ENCODE measurements at regions not wholly inside any gene's neighbourhood (a gene's known extent, or its start where the extent isn't known, plus 50 kb on each side); places are given as distances from the start of the nearest gene placed in this dataset.

DNA sequence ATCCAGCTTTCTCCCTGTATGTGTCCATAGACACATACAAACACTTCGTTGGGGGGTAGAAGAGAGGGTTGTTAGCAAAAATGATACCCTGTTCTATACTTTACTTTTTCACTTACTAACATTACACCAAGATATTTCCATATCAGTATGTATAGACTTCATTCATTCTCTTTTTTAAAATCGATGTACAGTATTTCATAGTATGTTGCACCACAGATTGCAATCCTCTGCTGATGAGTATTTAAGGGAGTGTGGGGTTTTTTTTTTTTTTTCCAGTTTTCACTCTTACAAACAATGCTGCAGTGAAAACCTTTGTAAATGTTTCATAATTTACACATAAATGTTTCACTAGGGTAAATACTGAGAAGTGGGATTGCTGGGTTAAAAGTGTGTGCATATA is 402.3 kb downstream of the LRATD1 start:
- no peaks in the 10 kb centered on the region for H3K36me3 ChIP-seq (ENCODE audit: insufficient read depth, low read length)
- no peaks in the 10 kb centered on the region for H3K4me1 ChIP-seq (ENCODE audit: insufficient read depth, low read length, severe bottlenecking)
- H3K79me2 ChIP-seq (ENCODE audit: insufficient read depth, low read length) = no peaks in the 10 kb centered on the region
- H4K20me1 ChIP-seq (ENCODE audit: insufficient read depth, low read length) = no peaks in the 10 kb centered on the region
- no peak overlapping the region for H3K4me2 ChIP-seq (ENCODE audit: low read length)
- H3K27ac ChIP-seq (ENCODE audit: low read depth, low read length, poor library complexity, severe bottlenecking) = no peak overlapping the region
- no peaks in the 10 kb centered on the region for H3K27me3 ChIP-seq (ENCODE audit: insufficient read depth, low read length)
- H2AFZ ChIP-seq (ENCODE audit: low read length) = no peak overlapping the region
- H3F3A ChIP-seq (ENCODE audit: insufficient read depth, low read length) = no peaks in the 10 kb centered on the region
- no peak for TF ChIP-seq EZH2 (IDR thresholded peaks at IDR 0.05; ENCODE audit: borderline replicate concordance, low read length)
- TF ChIP-seq, protein P1, sequence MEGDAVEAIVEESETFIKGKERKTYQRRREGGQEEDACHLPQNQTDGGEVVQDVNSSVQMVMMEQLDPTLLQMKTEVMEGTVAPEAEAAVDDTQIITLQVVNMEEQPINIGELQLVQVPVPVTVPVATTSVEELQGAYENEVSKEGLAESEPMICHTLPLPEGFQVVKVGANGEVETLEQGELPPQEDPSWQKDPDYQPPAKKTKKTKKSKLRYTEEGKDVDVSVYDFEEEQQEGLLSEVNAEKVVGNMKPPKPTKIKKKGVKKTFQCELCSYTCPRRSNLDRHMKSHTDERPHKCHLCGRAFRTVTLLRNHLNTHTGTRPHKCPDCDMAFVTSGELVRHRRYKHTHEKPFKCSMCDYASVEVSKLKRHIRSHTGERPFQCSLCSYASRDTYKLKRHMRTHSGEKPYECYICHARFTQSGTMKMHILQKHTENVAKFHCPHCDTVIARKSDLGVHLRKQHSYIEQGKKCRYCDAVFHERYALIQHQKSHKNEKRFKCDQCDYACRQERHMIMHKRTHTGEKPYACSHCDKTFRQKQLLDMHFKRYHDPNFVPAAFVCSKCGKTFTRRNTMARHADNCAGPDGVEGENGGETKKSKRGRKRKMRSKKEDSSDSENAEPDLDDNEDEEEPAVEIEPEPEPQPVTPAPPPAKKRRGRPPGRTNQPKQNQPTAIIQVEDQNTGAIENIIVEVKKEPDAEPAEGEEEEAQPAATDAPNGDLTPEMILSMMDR (IDR thresholded peaks at IDR 0.05; ENCODE audit: low read length) = no peak
- no peak overlapping the region for H3K4me3 ChIP-seq (ENCODE audit: low read depth, low read length, poor library complexity, severe bottlenecking)
- H3K9ac ChIP-seq (ENCODE audit: low read length) = no peak overlapping the region
- no peaks in the 10 kb centered on the region for H3K9me3 ChIP-seq (ENCODE audit: low read length)
- H3K9me2 ChIP-seq (ENCODE audit: low read depth, low read length) = no peaks in the 10 kb centered on the region

DNA sequence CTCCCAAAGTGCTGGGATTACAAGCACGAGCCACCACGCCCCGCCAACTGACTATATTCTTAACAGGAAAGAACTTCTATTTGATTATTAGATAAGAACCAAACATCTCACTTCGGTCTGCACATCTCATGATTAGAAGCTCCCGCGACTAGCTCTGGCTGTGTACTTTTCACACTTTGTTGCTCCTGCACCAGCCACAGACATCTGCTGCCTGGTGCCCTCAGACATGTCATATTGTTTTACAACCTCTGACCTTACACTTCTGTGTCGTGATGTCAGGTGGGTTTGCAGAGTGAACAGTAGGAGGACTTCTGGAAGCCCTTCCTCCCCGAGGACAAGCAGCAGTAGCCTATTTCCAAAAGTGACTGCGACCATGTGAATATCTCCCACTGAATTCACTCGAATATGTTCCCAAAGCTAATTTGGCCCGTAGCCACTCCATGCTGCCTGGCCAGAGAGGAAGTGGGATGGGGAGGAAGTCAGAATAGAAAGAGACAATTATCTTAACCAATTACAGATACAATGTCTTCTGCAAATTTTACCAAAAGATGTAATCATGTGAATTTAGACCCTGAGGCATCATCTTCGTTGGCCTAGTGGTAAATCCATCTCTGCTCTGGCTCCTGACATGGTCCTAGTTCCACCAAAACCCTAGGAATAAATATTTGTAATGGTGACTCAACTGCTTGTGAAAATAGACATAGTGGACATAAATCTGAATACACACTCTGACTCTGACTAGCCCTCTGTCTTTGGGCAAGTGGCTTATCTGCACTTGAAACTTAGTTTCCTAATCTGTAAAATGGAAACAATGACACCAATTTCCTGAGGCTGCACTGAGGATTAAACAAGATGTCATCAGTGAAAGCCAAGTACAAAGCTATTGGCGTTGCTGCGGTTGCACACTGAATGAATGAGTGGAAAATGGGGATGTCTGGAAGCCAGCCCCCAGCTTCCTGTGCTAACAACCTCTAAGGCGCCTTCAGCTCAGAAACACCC is 406.1 kb downstream of the LRATD1 start:
- no peaks in the 10 kb centered on the region for H3K9me2 ChIP-seq (ENCODE audit: low read depth, low read length)
- no peaks in the 10 kb centered on the region for H3K4me1 ChIP-seq (ENCODE audit: insufficient read depth, low read length, severe bottlenecking)
- H3K27me3 ChIP-seq (ENCODE audit: insufficient read depth, low read length) = no peaks in the 10 kb centered on the region
- no peak overlapping the region for H3K9ac ChIP-seq (ENCODE audit: low read length)
- no peak for TF ChIP-seq EZH2 (IDR thresholded peaks at IDR 0.05; ENCODE audit: borderline replicate concordance, low read length)
- TF ChIP-seq, protein P1 (IDR thresholded peaks at IDR 0.05; ENCODE audit: low read length) = no peak
- no peaks in the 10 kb centered on the region for H3F3A ChIP-seq (ENCODE audit: insufficient read depth, low read length)
- no peaks in the 10 kb centered on the region for H3K79me2 ChIP-seq (ENCODE audit: insufficient read depth, low read length)
- no peak overlapping the region for H3K4me2 ChIP-seq (ENCODE audit: low read length)
- no peak overlapping the region for H3K27ac ChIP-seq (ENCODE audit: low read depth, low read length, poor library complexity, severe bottlenecking)
- H3K4me3 ChIP-seq (ENCODE audit: low read depth, low read length, poor library complexity, severe bottlenecking) = no peak overlapping the region
- no peaks in the 10 kb centered on the region for H4K20me1 ChIP-seq (ENCODE audit: insufficient read depth, low read length)
- no peaks in the 10 kb centered on the region for H3K9me3 ChIP-seq (ENCODE audit: low read length)
- H2AFZ ChIP-seq (ENCODE audit: low read length) = no peak overlapping the region
- H3K36me3 ChIP-seq (ENCODE audit: insufficient read depth, low read length) = no peaks in the 10 kb centered on the region

DNA sequence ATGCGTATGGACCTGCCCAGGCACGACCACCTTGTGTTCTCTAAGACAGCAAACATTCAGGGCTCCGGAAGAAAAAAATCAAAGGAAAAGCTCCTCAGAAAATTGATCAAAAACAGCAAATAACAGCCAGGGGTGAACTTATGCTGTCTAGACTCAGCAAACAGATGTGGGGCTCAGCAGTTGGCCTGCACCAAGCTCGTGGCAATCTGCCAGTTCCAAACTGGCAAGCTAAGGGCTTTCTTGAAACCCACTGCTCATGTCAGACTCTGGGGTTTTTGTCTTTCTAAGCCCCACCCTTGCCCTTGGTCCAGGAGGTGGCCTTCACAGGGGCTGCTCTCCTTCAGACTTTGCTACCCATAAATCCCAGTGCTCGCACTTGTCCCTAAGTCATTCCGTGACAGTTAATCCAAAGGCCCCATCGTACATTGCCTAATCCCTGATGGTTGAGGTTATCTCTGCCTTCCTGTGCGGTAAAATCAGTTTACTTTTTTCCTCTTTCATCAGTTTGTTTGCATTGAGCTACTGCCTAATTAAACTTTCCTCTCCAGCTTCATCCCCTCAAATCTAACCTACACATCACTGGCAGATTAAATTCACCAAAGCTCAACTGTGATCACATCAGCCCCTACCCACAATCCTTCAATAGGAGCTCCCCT is 408.0 kb downstream of the LRATD1 start:
- Histone ChIP-seq H3K4me1 (ENCODE audit: insufficient read depth, low read length, severe bottlenecking) (no peaks in the 10 kb centered on the region), H4K20me1 (ENCODE audit: insufficient read depth, low read length) (no peaks in the 10 kb centered on the region)
- no peak for TF ChIP-seq EZH2 (IDR thresholded peaks at IDR 0.05; ENCODE audit: borderline replicate concordance, low read length)
- TF ChIP-seq, protein P1 (IDR thresholded peaks at IDR 0.05; ENCODE audit: low read length) = no peak

More for the DNA sequence above, 408.0 kb downstream of the LRATD1 start:
- Histone ChIP-seq H3K4me2 (ENCODE audit: low read length) (no peak overlapping the region), H3K27me3 (ENCODE audit: insufficient read depth, low read length) (no peaks in the 10 kb centered on the region), H3K9me2 (ENCODE audit: low read depth, low read length) (no peaks in the 10 kb centered on the region), H3K79me2 (ENCODE audit: insufficient read depth, low read length) (no peaks in the 10 kb centered on the region), H2AFZ (ENCODE audit: low read length) (no peak overlapping the region), H3K9ac (ENCODE audit: low read length) (no peak overlapping the region), H3K4me3 (ENCODE audit: low read depth, low read length, poor library complexity, severe bottlenecking) (no peak overlapping the region), H3K27ac (ENCODE audit: low read depth, low read length, poor library complexity, severe bottlenecking) (no peak overlapping the region), H3K36me3 (ENCODE audit: insufficient read depth, low read length) (no peaks in the 10 kb centered on the region), H3F3A (ENCODE audit: insufficient read depth, low read length) (no peaks in the 10 kb centered on the region), H3K9me3 (ENCODE audit: low read length) (no peaks in the 10 kb centered on the region)

Data from OCI-LY1 (cell line).